OCI-LY7 (cell line): ENCODE measurements at regions not wholly inside any gene's neighbourhood (a gene's known extent, or its start where the extent isn't known, plus 50 kb on each side); places are given as distances from the start of the nearest gene placed in this dataset.

Experiments
- BruUV-seq: library from RNA; stranded (reverse); fragments of 400-500 nt; replicated peaks from 2 replicates; lab custom pipeline; 2021; lab: Mats Ljungman, UMichigan
- CTCF ChIA-PET: fragments of 300-600 bp; sonication (Branson Sonifier 250); formaldehyde crosslinking; loops from one replicate; lab custom pipeline; 2022; ENCODE audit warnings: antibody characterized with exemption; ENCODE audit not compliant: unreplicated experiment; lab: Charles Lee
- POLR2A ChIA-PET: fragments of 300-600 bp; sonication (Branson Sonifier 250); formaldehyde crosslinking; loops from one replicate; lab custom pipeline; 2022; ENCODE audit warnings: antibody characterized with exemption; lab: Charles Lee
- DNase-seq: peaks from one replicate; pipeline ENCODE4 v3.0.0-alpha.2; 2015; ENCODE audit warnings: low spot score
- H2AFZ ChIP-seq: fragments of 200-600 bp; sonication (generic), shearing (Covaris generic); 2 replicates; pipeline ENCODE4 v1.6.1; 2014; ENCODE audit warnings: mild to moderate bottlenecking, antibody characterized with exemption, low read length, moderate library complexity
- H3K27ac ChIP-seq: fragments of 200-600 bp; sonication (generic); 2 replicates; pipeline ENCODE4 v1.5.1; 2014; ENCODE audit warnings: mixed run types, low read depth, mild to moderate bottlenecking, moderate library complexity, low read length, inconsistent platforms; ENCODE audit not compliant: poor library complexity, severe bottlenecking
- H3K36me3 ChIP-seq: fragments of 200-600 bp; sonication (generic); 2 replicates; pipeline ENCODE4 v1.6.1; 2014; ENCODE audit warnings: mild to moderate bottlenecking, antibody characterized with exemption, low read length, moderate library complexity, mixed read lengths; ENCODE audit not compliant: insufficient read depth
- H3K4me1 ChIP-seq: fragments of 200-600 bp; sonication (generic); 2 replicates; pipeline ENCODE4 v1.5.1; 2014; ENCODE audit warnings: mild to moderate bottlenecking, low read length; ENCODE audit not compliant: insufficient read depth, poor library complexity, severe bottlenecking
- H3K4me2 ChIP-seq: fragments of 200-600 bp; sonication (generic); 2 replicates; pipeline ENCODE4 v1.6.1; 2014; ENCODE audit warnings: mild to moderate bottlenecking, low read length
- H3K4me3 ChIP-seq: fragments of 200-600 bp; sonication (generic); 2 replicates; pipeline ENCODE4 v1.5.1; 2014; ENCODE audit warnings: mild to moderate bottlenecking, low read depth, low read length; ENCODE audit not compliant: poor library complexity, severe bottlenecking
- H3K79me2 ChIP-seq: fragments of 200-600 bp; sonication (generic); 2 replicates; pipeline ENCODE4 v1.6.1; 2016; ENCODE audit warnings: low read depth, mild to moderate bottlenecking, low read length, moderate library complexity, mixed read lengths; ENCODE audit not compliant: insufficient read depth
- H3K9me2 ChIP-seq: fragments of 200-600 bp; sonication (generic); 2 replicates; pipeline ENCODE4 v1.6.1; 2016; ENCODE audit warnings: mild to moderate bottlenecking, low read length, mixed read lengths; ENCODE audit not compliant: insufficient read depth
- H3K9me3 ChIP-seq: fragments of 200-600 bp; sonication (generic); 2 replicates; pipeline ENCODE4 v1.6.1; 2014; ENCODE audit warnings: mild to moderate bottlenecking, mixed run types, low read length, mixed read lengths
- H4K20me1 ChIP-seq: fragments of 200-600 bp; sonication (generic); 2 replicates; pipeline ENCODE4 v1.6.1; 2014; ENCODE audit warnings: mild to moderate bottlenecking, antibody characterized with exemption, low read length, moderate library complexity, mixed read lengths; ENCODE audit not compliant: insufficient read depth
- EZH2phosphoT487 ChIP-seq: fragments of 200-600 bp; sonication (generic); IDR thresholded peaks from 2 replicates; pipeline ENCODE4 v1.6.1; 2018; ENCODE audit warnings: low read depth, borderline replicate concordance, mild to moderate bottlenecking, mixed run types, antibody characterized with exemption, low read length, moderate library complexity, mixed read lengths
- intact Hi-C: fragments of 100-400 bp; cut with micrococcal nuclease; formaldehyde crosslinking; loops from one replicate; pipeline ENCODE4 v1.10.0; 2022; ENCODE audit not compliant: unreplicated experiment
- TF ChIP-seq, protein P1 (sequence below): fragments of 200-600 bp; sonication (generic); conservative IDR thresholded peaks from 2 replicates; pipeline ENCODE4 v1.5.1; 2014; ENCODE audit warnings: mild to moderate bottlenecking, antibody characterized with exemption, low read length, moderate library complexity, mixed read lengths

DNA sequence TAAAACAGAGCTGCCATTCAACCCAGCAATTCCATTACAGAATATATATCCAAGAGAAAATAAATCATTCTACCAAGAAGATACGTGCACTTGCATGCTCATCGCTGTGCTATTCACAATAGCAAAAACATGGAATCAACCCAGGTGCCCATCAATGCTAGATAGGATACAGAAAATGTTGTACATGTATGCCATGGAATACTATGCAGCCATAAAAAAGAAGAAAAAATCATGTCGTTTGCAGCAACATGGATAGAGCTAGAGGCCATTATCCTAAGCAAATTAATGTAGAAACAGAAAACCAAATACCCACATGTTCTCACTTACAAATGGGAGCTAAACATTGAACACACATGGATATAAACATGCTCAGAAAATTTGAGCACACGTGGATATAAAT lies 633.1 kb upstream of the CITED2 start:
- Histone ChIP-seq H4K20me1 (no peaks in the 10 kb centered on the region), H3K9me3 (no peaks in the 10 kb centered on the region), H3K79me2 (no peaks in the 10 kb centered on the region), H3K4me1 (no peaks in the 10 kb centered on the region), H3K4me3 (no peak overlapping the region), H2AFZ (no peak overlapping the region), H3K36me3 (no peaks in the 10 kb centered on the region), H3K4me2 (no peak overlapping the region), H3K27ac (no peak overlapping the region), H3K9me2 (no peaks in the 10 kb centered on the region)
- TF ChIP-seq, protein P1, sequence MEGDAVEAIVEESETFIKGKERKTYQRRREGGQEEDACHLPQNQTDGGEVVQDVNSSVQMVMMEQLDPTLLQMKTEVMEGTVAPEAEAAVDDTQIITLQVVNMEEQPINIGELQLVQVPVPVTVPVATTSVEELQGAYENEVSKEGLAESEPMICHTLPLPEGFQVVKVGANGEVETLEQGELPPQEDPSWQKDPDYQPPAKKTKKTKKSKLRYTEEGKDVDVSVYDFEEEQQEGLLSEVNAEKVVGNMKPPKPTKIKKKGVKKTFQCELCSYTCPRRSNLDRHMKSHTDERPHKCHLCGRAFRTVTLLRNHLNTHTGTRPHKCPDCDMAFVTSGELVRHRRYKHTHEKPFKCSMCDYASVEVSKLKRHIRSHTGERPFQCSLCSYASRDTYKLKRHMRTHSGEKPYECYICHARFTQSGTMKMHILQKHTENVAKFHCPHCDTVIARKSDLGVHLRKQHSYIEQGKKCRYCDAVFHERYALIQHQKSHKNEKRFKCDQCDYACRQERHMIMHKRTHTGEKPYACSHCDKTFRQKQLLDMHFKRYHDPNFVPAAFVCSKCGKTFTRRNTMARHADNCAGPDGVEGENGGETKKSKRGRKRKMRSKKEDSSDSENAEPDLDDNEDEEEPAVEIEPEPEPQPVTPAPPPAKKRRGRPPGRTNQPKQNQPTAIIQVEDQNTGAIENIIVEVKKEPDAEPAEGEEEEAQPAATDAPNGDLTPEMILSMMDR: no peak
- TF ChIP-seq EZH2phosphoT487: no peak
- ChIA-PET POLR2A (interaction anchor here (0.6 kb wide), 1 partner anchor 1176 kb away, joined by 3 read pairs; no protein-coding TSS in a partner anchor), CTCF (no interaction called here)
- no TSS peak for BruUV-seq
- intact Hi-C loops: no loop called here
- DNase-seq: no peak

DNA sequence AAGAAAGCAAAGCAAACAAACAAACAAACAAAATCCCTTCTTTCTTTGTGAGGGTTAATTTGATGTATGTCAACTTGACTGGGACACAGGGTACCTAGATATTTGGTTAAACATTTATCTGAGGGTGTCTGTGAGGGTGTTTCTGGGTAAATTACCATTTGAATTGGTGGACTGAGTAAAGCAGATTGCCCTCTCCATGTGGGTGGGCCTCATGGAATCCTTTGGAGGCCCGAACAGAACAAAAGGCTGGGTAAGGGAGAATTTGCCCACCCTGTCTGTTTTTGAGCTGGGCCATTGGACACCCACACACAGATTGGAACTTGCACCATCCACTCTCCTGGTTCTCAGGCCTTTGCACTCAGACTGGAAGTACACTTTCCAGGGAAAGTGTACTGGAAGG lies 628.8 kb upstream of the CITED2 start:
- no peak for DNase-seq
- intact Hi-C loops: no loop called here
- no peaks in the 10 kb centered on the region for H3K4me1 ChIP-seq
- H2AFZ ChIP-seq: no peak overlapping the region
- no peak overlapping the region for H3K4me3 ChIP-seq
- no peak overlapping the region for H3K27ac ChIP-seq
- no peaks in the 10 kb centered on the region for H3K9me2 ChIP-seq
- BruUV-seq: no TSS peak
- H3K9me3 ChIP-seq: no peaks in the 10 kb centered on the region
- H4K20me1 ChIP-seq: no peaks in the 10 kb centered on the region
- H3K79me2 ChIP-seq: no peaks in the 10 kb centered on the region
- CTCF ChIA-PET: no interaction called here
- POLR2A ChIA-PET: no interaction called here
- no peaks in the 10 kb centered on the region for H3K36me3 ChIP-seq
- no peak for TF ChIP-seq EZH2phosphoT487
- H3K4me2 ChIP-seq: no peak overlapping the region

DNA sequence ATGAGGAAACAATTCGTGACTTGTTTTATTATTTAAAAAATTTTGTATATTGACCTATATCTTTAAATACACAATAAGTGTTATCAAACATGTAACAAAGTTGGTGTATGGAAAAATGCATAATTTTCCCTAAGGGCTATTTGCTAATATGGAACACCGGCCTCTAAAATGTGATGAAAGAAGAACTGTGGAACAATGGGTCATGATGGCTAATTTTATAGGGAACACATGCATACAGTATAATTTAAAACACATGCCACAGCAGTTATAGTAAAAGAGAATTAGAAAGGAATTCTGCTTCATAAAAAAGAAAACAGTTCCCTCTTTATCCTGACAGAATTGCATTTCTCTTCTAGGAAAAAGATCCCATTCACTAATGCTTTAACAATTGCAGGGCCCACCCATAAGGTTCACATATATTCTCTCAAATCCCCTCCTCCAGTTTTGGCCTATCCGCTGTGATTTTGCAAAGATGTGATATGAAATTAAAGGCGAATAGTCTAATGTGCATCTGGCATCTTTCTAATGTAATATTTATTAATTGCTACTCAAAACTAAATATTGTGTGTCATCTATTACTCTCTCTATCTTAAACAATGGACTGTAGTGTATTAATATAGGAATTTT lies 628.1 kb upstream of the CITED2 start:
- Histone ChIP-seq H3K4me1 (no peaks in the 10 kb centered on the region), H3K9me3 (no peaks in the 10 kb centered on the region), H2AFZ (no peak overlapping the region), H3K4me3 (no peak overlapping the region), H3K4me2 (no peak overlapping the region), H3K27ac (no peak overlapping the region), H3K9me2 (no peaks in the 10 kb centered on the region), H3K79me2 (no peaks in the 10 kb centered on the region), H3K36me3 (no peaks in the 10 kb centered on the region), H4K20me1 (no peaks in the 10 kb centered on the region)
- POLR2A ChIA-PET: no interaction called here
- CTCF ChIA-PET: no interaction called here
- no TSS peak for BruUV-seq
- TF ChIP-seq, protein P1: no peak
- intact Hi-C loops: no loop called here
- DNase-seq: no peak
